Naive B cell (primary cell): ENCODE measurements at regions not wholly inside any gene's neighbourhood (a gene's known extent, or its start where the extent isn't known, plus 50 kb on each side); places are given as distances from the start of the nearest gene placed in this dataset.
"Not testable (repeated sequence)": the region's sequence is repeated elsewhere in the genome, so short reads cannot be mapped to it uniquely, and the experiment has no call there.

Source experiments
- ATAC-seq, 2 donors: fragments of 150-1000 bp; cut with Tn5 transposase; 2 replicates each; pipeline ENCODE4 v1.10.0; 2021; ENCODE audit warnings: low read depth in 2 of 2, mild to moderate bottlenecking in 2 of 2, moderate library complexity in 2 of 2
- DNase-seq: peaks from one replicate; pipeline ENCODE4 v3.0.0; 2022
- H3K27ac Mint-ChIP-seq, 6 donors: one replicate each; pipeline ENCODE4 v1.8.0; 2020 to 2022; ENCODE audit warnings: mild to moderate bottlenecking in 6 of 6, mixed read lengths in 6 of 6, moderate library complexity in 5 of 6, inconsistent platforms in 2 of 6
- H3K27me3 Mint-ChIP-seq, 3 donors: one replicate each; pipeline ENCODE4 v1.8.0; 2021 to 2022; ENCODE audit warnings: mixed read lengths in 3 of 3, mild to moderate bottlenecking in 1 of 3
- H3K36me3 Mint-ChIP-seq, 2 donors: one replicate each; pipeline ENCODE4 v1.8.0; 2020 to 2022; ENCODE audit warnings: mixed read lengths in 2 of 2, inconsistent platforms in 1 of 2, mild to moderate bottlenecking in 1 of 2
- H3K4me1 Mint-ChIP-seq, 3 donors: one replicate each; pipeline ENCODE4 v1.8.0; 2020 to 2022; ENCODE audit warnings: mixed read lengths in 3 of 3, inconsistent platforms in 1 of 3, mild to moderate bottlenecking in 1 of 3, moderate library complexity in 1 of 3
- H3K4me3 Mint-ChIP-seq, 8 donors: one replicate each; pipeline ENCODE4 v1.8.0; 2020 to 2022; ENCODE audit warnings: mild to moderate bottlenecking in 8 of 8, mixed read lengths in 8 of 8, moderate library complexity in 8 of 8, inconsistent platforms in 2 of 8
- H3K9me3 Mint-ChIP-seq, 7 donors: one replicate each; pipeline ENCODE4 v1.8.0; 2020 to 2022; ENCODE audit warnings: mixed read lengths in 7 of 7, mild to moderate bottlenecking in 5 of 7, inconsistent platforms in 2 of 7, moderate library complexity in 1 of 7

- DNase-seq, result no peak
These were observed 310.1 kb upstream of the RASGEF1B start for GRCh38 chr4:81781799-81782198.

GRCh38 chr4:81777718-81778117, 306.0 kb upstream of the RASGEF1B start:
- not testable (repeated sequence) for DNase-seq, H3K27ac Mint-ChIP-seq, H3K4me1 Mint-ChIP-seq, H3K27me3 Mint-ChIP-seq, H3K36me3 Mint-ChIP-seq, H3K9me3 Mint-ChIP-seq, H3K4me3 Mint-ChIP-seq, ATAC-seq

More at GRCh38 chr4:81781799-81782198, 310.1 kb upstream of the RASGEF1B start:
- Mint-ChIP-seq H3K4me3 (no peak overlapping the region), H3K9me3 (peaks cover 0 to 8% (median 0%) of the 10 kb centered on the region in 7 donors), H3K27me3 (no peaks in the 10 kb centered on the region), H3K36me3 (no peaks in the 10 kb centered on the region), H3K4me1 (peaks cover 0 to 4% (median 0%) of the 10 kb centered on the region in 3 donors), H3K27ac (no peak overlapping the region)
- no peak for ATAC-seq

GRCh38 chr4:81776794-81777193, 305.1 kb upstream of the RASGEF1B start:
- no peak overlapping the region for H3K4me3 Mint-ChIP-seq

GRCh38 chr4:81773557-81773956, 301.9 kb upstream of the RASGEF1B start:
- ATAC-seq, result no peak
- Mint-ChIP-seq H3K4me1 (no peaks in the 10 kb centered on the region), H3K36me3 (no peaks in the 10 kb centered on the region), H3K27ac (no peak overlapping the region), H3K9me3 (peaks cover 0 to 8% (median 0%) of the 10 kb centered on the region in 7 donors), H3K4me3 (no peak overlapping the region), H3K27me3 (no peaks in the 10 kb centered on the region)
- no peak for DNase-seq

More at GRCh38 chr4:81776794-81777193, 305.1 kb upstream of the RASGEF1B start:
- ATAC-seq, result no peak
- H3K36me3 Mint-ChIP-seq, result no peaks in the 10 kb centered on the region
- peaks cover 0 to 8% (median 0%) of the 10 kb centered on the region in 7 donors for H3K9me3 Mint-ChIP-seq
- no peak overlapping the region for H3K27ac Mint-ChIP-seq
- no peak for DNase-seq
- H3K27me3 Mint-ChIP-seq, result no peaks in the 10 kb centered on the region
- H3K4me1 Mint-ChIP-seq, result no peaks in the 10 kb centered on the region

- H3K9me3 Mint-ChIP-seq, result no peaks in the 10 kb centered on the region
- ATAC-seq, result no peak
These were observed 300.0 kb upstream of the RASGEF1B start for GRCh38 chr4:81771721-81772120.

GRCh38 chr4:81769244-81769643, 297.5 kb upstream of the RASGEF1B start:
- no peak for DNase-seq
- no peaks in the 10 kb centered on the region for H3K27me3 Mint-ChIP-seq
- no peaks in the 10 kb centered on the region for H3K36me3 Mint-ChIP-seq
- ATAC-seq, result no peak
- no peak overlapping the region for H3K27ac Mint-ChIP-seq
- H3K4me1 Mint-ChIP-seq, result no peaks in the 10 kb centered on the region
- H3K9me3 Mint-ChIP-seq, result no peaks in the 10 kb centered on the region
- peak overlapping the region in 1 of 8 donors; percentile 71 for H3K4me3 Mint-ChIP-seq

More at GRCh38 chr4:81771721-81772120, 300.0 kb upstream of the RASGEF1B start:
- no peaks in the 10 kb centered on the region for H3K36me3 Mint-ChIP-seq
- H3K27me3 Mint-ChIP-seq, result no peaks in the 10 kb centered on the region
- DNase-seq, result no peak
- no peaks in the 10 kb centered on the region for H3K4me1 Mint-ChIP-seq
- no peak overlapping the region for H3K4me3 Mint-ChIP-seq
- H3K27ac Mint-ChIP-seq, result peak overlapping the region in 1 of 6 donors; percentile 76

- no peaks in the 10 kb centered on the region for H3K36me3 Mint-ChIP-seq
- peaks cover 52 to 66% (median 57%) of the 10 kb centered on the region in 3 donors for H3K4me1 Mint-ChIP-seq
- H3K27ac Mint-ChIP-seq, result peak overlapping the region in 5 of 6 donors; percentile 8 to 89 (median 57)
- H3K27me3 Mint-ChIP-seq, result no peaks in the 10 kb centered on the region
- no peaks in the 10 kb centered on the region for H3K9me3 Mint-ChIP-seq
- peak; percentile 25 for DNase-seq
- H3K4me3 Mint-ChIP-seq, result peak overlapping the region; percentile 13 to 83 (median 57)
- peak; percentile 80 to 87 for ATAC-seq
These were observed 287.0 kb upstream of the RASGEF1B start for GRCh38 chr4:81758574-81759264.

GRCh38 chr4:81757691-81758090, 286.0 kb upstream of the RASGEF1B start:
- Mint-ChIP-seq H3K4me1 (peaks cover 49 to 66% (median 55%) of the 10 kb centered on the region in 3 donors), H3K27me3 (no peaks in the 10 kb centered on the region), H3K4me3 (peak overlapping the region in 7 of 8 donors; percentile 35 to 75 (median 43)), H3K27ac (peak overlapping the region in 1 of 6 donors; percentile 47), H3K36me3 (no peaks in the 10 kb centered on the region), H3K9me3 (no peaks in the 10 kb centered on the region)
- ATAC-seq, result no peak
- no peak for DNase-seq

- H3K36me3 Mint-ChIP-seq, result no peaks in the 10 kb centered on the region
- no peaks in the 10 kb centered on the region for H3K27me3 Mint-ChIP-seq
- H3K9me3 Mint-ChIP-seq, result no peaks in the 10 kb centered on the region
- peak overlapping the region in 6 of 8 donors; percentile 21 to 55 (median 30) for H3K4me3 Mint-ChIP-seq
- peak overlapping the region; percentile 11 to 68 (median 50) for H3K27ac Mint-ChIP-seq
- DNase-seq (no peak), ATAC-seq (peak; percentile 38 to 46)
- H3K4me1 Mint-ChIP-seq, result peaks cover 42 to 62% (median 47%) of the 10 kb centered on the region in 3 donors
These were observed 285.3 kb upstream of the RASGEF1B start for GRCh38 chr4:81756973-81757372.

GRCh38 chr4:81756042-81756441, 284.3 kb upstream of the RASGEF1B start:
- Mint-ChIP-seq H3K36me3 (no peaks in the 10 kb centered on the region), H3K4me1 (peaks cover 38 to 52% (median 38%) of the 10 kb centered on the region in 3 donors), H3K27ac (peak overlapping the region in 2 of 6 donors; percentile 18 to 28), H3K27me3 (no peaks in the 10 kb centered on the region), H3K4me3 (peak overlapping the region in 2 of 8 donors; percentile 26 to 32), H3K9me3 (no peaks in the 10 kb centered on the region)
- no peak for ATAC-seq
- DNase-seq, result no peak

GRCh38 chr4:81754169-81754568, 282.5 kb upstream of the RASGEF1B start:
- no peaks in the 10 kb centered on the region for H3K9me3 Mint-ChIP-seq
- H3K4me1 Mint-ChIP-seq, result peaks cover 29 to 36% (median 33%) of the 10 kb centered on the region in 3 donors
- H3K27me3 Mint-ChIP-seq, result no peaks in the 10 kb centered on the region
- no peaks in the 10 kb centered on the region for H3K36me3 Mint-ChIP-seq
- no peak overlapping the region for H3K4me3 Mint-ChIP-seq
- DNase-seq (no peak), ATAC-seq (no peak)
- H3K27ac Mint-ChIP-seq, result peak overlapping the region in 1 of 6 donors; percentile 23

- Mint-ChIP-seq H3K27me3 (no peaks in the 10 kb centered on the region), H3K36me3 (no peaks in the 10 kb centered on the region), H3K4me1 (peaks cover 11 to 21% (median 15%) of the 10 kb centered on the region in 3 donors), H3K9me3 (peaks cover 0 to 5% (median 0%) of the 10 kb centered on the region in 7 donors), H3K27ac (no peak overlapping the region), H3K4me3 (no peak overlapping the region)
- ATAC-seq (no peak), DNase-seq (no peak)
These were observed 280.0 kb upstream of the RASGEF1B start for GRCh38 chr4:81751531-81752289.

- Mint-ChIP-seq H3K36me3 (no peaks in the 10 kb centered on the region), H3K27ac (peak overlapping the region in 3 of 6 donors; percentile 35 to 68 (median 49)), H3K9me3 (peaks cover 0 to 5% (median 0%) of the 10 kb centered on the region in 7 donors), H3K27me3 (no peaks in the 10 kb centered on the region), H3K4me1 (peaks cover 4 to 21% (median 7%) of the 10 kb centered on the region in 3 donors), H3K4me3 (peak overlapping the region in 6 of 8 donors; percentile 8 to 71 (median 17))
- ATAC-seq (peak; percentile 43 to 78), DNase-seq (peak; percentile 17)
These were observed 275.7 kb upstream of the RASGEF1B start for GRCh38 chr4:81747242-81747930.
